Ramos (cell line): ENCODE measurements at regions not wholly inside any gene's neighbourhood (a gene's known extent, or its start where the extent isn't known, plus 50 kb on each side); places are given as distances from the start of the nearest gene placed in this dataset.

ENCODE experiments used
- in situ Hi-C: fragments of 300-500 bp; cut with MboI; formaldehyde crosslinking; loops from one replicate; pipeline ENCODE4 v1.14.3; 2022; ENCODE audit warnings: low sequenced_read_pairs; ENCODE audit not compliant: unreplicated experiment

DNA sequence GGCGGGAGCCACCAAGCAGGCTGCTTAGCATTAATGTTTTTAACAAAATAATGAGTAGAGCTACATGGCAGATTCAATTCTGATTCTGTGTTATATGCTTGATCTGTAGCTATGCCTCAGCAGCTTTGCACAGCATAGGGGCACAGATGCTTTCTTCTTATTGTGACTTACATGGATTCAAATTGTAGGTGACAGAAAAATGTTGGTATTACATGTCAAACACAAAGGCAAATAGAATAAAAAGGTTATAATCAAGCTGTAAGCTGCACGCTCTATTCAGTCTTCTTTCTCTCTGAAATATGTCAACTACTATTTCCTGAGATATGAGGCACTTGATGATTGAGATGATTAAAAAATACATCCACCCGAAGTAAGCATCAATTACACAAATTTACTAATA lies 1573.8 kb downstream of the FAM181B start:
- in situ Hi-C loops, result no loop called here

DNA sequence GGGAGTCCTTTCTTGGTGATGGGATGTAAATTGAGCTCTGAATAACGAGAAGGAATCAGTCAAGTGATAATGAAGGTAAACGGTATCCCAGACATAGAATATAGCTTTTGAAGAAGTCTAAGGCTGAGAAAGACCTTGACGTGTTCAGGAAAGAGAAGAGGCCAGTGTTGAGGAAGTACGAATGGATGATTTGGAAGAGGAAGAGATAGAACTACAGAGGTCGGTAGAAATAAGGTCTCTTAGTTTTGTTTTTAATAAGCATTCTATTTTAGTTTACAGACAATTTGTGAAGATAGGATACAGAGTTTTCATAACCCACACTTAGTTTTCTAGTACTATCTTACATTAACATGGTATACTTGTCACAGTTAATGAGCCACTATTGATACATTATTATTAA lies 1598.1 kb downstream of the FAM181B start:
- in situ Hi-C loops, result no loop called here

DNA sequence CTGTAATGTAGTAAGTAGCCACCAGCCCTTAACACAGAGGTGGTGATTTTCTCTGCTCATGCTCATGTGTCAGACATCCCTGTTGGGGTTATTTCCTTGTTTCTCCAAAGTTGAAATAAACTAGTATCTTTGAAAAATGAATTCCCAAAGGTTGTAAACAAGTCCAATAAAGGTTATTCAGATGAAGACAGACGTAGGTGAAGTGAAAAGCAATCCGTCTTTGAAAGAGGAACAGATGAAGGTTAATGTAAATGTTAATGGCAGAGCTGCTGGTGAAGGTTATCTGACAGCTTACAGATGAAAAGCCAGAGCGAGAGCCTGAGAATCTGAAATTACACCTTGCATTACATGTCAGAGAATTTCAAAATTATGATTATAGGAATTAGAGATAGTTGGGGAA lies 1604.0 kb downstream of the FAM181B start:
- in situ Hi-C loops, result no loop called here

DNA sequence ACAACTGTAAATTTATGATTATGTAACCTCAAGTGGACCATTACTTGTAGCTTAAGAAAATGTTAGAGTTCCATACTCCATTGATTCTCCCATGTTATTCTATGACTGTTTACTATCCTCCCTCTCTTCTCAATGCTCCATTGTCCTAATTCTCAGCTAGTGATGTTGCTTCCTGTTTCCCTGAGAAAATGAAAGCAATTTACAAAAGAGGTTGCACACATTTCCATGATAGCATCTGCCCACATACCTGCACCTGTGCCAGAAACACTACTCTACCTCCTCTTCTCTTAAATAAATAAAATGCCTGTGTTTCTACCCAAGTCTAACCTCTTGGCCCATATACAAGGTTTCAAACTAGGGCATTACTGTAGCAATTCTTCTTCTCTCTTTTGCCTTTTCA lies 1620.9 kb downstream of the FAM181B start:
- in situ Hi-C loops, result no loop called here

DNA sequence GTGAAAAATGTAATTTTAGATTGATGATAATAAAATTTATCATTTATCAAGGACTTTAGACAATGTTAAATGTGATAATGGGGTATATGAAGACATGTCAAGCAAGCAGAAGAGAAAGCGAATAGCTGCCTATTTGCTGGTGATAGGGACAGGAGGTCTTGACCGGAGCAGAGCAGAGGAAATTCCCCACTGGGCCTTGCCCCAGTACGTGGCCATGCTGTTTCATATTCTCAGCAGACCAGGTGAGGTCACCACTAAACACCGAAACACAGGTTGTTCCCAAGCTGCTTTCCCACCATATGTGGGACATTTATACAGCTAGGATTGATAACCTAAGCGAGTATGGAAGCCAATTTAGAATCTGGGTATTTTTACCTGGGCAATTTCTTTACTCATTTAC lies 1629.6 kb downstream of the FAM181B start:
- in situ Hi-C loops, result no loop called here

DNA sequence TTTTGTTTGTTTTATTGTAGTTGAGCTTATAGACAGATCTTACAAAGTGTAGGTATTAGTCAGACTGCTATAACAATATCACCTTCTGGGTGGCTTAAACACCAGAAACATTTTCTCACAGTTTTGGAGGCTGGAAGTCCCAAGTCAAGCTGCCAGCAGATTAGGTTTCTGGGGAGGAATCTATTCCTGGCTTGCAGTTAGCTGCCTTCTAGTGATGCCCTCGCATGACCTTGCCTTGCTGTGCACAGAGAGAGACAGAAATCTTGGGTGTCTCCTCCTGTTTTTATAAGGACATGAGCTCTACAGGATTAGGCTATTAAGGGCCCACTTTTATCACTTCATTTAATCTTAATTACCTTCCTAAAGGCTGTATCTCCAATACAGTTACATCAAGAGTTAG lies 1635.2 kb downstream of the FAM181B start:
- in situ Hi-C loops, result no loop called here

DNA sequence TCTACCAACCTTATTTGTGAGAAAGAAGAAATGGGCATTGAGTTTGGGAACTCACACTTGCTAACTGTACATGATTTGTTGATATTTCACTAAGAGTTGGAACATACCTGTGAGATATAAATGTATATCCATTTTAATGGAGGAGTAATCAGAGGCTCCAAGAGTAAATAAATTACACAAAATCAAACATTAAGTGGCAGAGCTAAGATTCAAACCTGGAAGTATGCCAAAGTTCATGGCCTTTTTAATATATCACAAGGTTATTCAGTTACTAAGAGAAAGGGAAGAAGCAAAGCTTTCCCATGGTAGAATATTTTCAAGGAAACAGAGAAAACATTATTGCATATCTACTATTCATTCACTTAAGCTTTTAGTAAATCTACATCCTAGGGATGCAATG lies 1641.1 kb downstream of the FAM181B start:
- in situ Hi-C loops, result no loop called here

DNA sequence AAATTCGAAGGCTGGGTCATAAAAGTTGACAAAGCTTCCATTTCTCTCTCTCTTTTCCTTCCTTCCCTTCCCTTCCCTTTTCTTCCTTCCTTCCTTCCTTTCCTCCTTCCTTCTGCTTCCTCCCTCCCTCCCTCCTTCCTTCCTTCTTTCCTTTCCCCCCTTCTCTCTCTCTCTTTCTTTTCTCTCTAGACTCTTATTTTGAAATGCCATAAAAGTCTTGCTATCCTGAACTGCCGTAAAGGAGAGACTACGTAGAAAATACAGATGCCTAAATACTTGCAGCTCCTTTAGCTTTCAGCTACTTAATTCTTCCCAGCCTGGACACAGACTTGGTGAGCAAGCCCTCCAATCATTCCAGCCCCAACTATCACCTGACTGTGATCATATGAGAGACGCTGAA lies 1644.4 kb downstream of the FAM181B start:
- in situ Hi-C loops, result no loop called here

DNA sequence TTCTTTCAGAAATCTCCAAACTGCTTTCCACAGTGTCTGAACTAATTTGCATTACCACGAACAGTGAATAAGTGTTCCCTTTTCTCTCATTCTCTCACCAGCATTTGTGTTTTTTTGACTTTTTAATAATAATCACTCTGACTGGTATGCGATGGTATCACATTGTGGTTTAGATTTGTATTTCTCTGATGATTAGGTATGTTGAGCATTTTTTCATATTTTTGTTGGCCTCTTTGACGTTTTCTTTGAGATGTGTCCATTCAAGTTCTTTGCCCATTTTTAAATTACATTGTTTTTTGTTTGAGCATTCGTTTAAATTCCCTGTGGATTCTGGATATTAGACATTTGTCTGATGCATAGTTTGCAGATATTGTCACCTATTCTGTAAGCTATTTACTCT lies 1639.6 kb upstream of the TENM4 start:
- in situ Hi-C loops, result no loop called here

DNA sequence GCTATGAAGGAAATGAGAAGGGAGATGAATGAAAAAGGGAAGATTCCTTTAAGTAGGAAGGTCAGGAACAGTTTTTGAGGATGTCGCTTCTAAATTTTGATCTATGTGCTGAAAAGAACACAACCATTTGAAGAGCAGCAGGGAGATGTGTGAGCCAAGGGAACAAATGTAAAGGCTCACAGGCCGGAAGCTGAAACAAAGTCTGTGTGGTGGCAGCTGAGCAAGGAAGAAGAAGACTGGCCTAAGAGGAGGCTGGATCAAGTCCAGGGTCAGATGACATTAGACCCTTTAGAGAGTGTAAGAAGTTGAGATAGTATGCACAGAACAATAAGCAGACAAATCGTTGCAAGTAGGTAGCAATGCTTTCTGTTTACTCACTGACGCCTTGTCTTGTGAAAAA lies 1631.4 kb upstream of the TENM4 start:
- in situ Hi-C loops, result no loop called here

DNA sequence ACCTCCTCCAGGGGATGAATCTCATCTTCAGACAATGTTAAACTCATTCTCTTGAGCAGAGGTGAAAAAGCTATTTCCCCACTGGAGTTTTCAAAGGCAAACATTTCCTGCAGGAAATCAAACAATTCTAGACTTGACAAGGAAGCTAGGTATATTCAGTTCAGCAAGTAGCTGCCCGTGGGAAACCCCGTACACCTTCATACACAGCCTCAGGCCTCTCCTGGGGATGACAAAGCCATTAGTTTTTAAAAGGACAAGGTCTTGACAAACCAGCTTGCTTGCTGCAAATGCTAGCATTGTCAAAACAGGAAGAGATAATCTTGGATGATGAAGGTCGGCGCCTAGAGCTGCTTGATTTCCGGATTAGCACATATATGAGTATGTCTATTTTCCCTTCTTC lies 1630.8 kb upstream of the TENM4 start:
- in situ Hi-C loops, result no loop called here

DNA sequence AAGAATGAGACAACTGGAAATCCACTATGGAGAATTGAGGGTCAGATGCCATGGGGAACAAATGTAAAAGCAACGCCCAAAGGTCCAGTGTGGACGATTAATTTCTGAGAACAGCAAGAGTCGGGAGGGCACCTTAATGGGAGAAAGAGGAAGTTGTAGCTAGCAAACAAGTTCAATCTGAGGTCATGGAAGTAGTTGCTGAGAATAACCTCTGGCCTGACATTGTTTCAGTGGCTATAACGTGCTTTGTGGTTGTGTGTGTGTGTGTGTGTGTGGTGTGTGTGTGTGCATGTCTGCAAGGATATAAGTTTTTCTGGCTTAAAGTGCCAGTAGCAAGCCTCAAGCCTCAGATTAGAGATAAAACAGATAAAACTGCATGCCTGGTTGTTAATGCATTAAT lies 1630.1 kb upstream of the TENM4 start:
- in situ Hi-C loops, result no loop called here

DNA sequence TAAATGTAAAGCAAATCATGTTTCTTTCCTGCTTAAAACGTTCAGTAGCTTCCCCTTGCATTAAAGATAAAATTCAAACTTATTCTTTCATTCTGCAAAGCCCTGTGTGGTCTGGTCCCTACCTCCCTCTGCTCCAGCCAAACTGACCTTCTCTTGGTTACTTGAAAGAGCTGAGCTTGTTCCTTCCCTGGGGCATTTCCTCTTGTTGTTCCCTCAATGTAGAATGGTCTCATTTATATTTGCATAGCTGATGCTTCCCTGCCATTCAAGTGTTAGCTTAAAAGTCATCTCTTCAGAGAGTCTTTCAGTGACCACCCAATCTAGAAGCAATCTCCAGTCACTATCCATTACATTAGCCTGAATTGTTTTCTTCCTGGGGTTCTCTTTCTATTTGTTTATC lies 1618.5 kb upstream of the TENM4 start:
- in situ Hi-C loops, result no loop called here

DNA sequence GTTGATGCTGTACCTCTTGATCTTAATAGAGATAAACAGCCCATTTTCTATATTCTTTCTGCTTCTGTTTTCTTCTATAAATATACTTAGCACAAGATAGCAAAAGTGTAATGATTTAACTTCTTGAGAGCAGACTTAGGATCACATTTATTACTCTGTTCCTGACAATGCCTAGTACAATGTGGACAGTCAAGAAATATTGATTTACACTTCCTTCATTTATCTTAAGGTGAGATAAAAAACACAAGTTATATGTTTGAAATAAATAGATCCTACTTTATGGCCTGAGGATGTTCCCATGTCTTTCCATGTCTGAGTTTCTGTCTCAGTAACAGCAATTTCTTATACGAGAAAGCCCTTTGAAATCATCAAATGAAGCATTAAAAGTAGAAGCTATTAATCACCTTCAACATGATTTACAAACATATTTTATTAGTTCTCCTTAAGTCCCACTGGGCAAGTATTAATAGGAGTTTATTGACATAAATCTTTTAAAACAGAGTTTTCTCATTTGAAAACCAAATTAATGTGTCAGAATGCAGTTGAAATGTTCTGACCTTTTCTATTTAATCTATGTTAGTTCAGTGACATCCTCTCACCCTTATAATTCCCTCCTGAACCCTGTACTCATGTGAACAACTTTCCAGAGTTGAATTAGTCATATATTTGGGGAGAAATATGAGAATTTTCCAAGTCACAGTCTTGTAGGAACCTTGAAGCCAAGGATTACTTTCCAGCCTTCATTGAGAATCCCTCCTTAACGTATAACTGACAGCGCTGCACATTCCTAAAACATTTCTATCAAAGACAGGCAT lies 1611.7 kb upstream of the TENM4 start:
- in situ Hi-C loops, result no loop called here

DNA sequence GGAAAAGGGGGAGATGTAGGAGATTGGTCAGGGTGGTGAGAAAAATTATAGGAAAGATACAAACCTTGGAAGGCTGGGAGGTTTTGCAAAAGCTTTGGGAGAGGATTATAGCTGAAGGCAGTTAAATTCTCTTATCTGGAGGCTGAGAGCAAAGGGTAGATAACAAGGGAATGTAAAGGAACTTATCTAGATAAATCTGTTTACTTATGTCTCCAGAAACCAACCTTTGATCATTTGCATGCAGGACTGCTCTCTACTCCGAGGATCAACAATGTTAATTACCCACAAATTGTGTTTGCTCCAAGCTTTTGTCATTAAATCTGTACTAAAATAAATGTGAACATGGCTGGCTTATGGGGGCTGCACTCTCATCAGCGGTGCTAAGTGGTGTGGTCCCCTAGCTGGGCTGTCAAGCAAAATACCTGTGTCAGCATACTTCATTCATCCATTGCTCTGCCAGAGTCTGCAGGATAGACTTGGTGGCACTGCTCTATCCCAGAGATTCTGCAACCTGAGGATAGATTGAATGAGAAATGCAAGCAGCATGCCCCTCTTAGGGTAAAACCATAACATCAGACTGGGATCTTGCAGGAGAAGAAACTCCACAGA lies 1599.2 kb upstream of the TENM4 start:
- in situ Hi-C loops, result no loop called here

DNA sequence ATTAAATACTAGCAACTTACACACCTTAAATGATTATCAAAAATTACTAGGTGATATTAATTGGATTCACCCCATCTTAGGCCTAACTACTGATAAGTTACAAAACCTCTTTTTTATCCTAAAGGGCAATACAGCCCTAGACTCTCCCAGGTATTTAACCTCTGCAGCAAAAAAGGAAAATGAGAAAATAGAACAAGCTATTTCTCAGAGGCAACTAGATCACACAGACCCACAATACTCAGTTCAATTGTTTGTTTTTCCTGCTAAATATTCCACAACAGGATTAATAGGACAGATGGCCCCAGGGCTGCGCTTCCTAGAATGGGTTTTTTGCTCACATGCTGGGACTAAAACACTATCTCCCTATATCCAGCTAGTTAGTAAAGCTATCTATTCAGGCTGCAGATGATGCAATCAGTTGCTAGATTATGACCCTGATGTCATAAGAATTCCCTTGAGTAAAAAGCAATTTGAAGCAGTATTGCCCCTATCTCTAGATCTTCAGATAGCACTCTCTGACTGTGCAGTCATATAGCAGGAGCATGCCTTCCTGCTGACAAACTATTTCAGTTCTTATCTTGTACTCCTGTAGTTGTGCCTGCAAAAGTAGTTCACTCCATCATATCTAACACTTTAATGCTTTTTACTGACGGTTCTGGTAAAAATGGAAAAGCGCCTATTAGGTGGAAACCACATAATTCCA lies 1595.5 kb upstream of the TENM4 start:
- in situ Hi-C loops, result no loop called here

DNA sequence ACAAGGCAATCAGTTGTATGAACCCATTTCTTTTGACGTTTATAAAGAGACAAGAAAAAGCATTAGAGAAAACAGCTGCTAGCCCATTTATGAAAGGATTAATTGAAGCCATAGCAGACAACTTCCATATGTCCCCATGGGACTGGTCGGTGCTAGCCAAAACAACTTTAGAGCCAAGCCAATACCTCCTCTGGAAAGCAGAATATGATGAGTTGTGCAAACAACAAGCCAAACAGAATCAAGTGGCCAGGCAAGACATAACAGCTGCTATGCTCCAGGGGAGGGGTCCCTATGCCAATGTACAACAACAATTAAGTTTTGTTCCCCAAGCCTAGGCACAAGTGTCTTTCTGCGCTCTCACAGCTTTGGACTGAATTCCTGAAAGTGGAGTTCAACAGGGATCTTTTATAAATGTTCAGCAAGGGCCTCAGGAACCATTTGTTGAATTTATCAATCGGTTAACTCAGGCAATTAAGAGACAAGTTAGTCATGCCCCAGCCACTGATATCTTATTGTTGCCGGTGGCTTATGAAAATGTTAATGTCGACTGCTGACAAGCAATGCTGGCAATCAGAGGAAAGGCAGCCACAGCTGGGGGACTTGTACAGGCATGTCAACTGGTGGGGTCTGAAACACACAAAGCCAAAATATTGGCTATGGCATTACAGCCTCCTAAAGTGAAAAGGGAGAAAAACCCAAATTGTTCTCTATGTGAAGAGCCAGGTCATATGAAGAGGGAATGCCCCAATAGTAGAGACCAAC lies 1593.1 kb upstream of the TENM4 start:
- in situ Hi-C loops, result no loop called here

DNA sequence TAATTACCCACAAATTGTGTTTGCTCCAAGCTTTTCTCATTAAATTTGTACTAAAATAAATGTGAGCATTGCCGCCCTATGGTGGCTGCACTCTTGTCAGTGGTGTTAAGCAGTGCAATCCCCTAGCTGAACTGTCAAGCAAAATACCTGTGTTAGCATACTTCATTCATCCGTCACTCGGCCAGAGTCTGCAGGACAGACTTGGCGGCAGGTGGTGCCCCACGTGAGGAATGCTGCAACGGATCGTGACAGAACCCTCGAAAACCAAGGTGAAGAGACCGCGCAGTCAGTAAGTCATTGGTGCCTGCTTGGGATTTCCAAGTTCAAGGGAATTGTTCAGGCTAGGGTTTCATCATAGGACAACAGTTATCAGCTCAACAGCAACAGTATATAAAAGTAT lies 1592.1 kb upstream of the TENM4 start:
- in situ Hi-C loops, result no loop called here

DNA sequence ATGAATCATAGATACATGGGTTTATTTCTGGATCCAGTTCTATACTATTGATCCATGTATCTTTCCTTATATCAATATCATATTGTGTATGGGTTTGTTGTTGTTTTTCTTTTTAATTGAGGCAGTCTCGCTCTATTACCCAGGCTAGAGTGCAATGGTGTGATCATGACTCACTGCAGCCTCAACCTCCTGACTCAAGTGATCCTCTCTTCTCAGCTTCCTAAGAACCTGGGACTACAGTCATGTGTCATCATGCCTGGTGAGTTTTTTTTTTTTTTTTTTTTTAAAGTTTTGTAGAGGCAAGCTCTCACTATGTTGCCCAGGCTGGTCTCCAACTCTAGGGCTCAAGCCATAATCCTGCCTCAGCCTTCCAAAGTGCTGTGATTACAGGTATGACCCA lies 1589.4 kb upstream of the TENM4 start:
- in situ Hi-C loops, result no loop called here

DNA sequence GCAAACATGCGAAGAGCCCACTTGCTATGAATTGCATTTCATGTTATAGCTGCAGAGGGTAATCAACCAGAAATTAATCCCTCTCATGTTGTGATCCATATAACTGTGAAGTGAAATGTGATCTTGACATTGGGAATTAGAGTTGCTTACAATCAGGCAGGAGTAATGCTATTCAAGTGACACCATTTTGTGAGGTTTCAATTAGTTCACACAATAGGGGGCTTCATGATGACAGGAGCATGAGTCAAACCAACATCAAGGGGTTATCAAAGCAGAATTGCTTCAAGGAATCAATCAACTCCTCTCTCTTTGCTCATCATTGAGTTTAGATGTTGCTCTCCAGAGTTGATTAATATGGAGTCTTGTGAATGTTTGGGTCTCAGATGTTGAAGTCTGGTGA lies 1585.2 kb upstream of the TENM4 start:
- in situ Hi-C loops, result no loop called here

DNA sequence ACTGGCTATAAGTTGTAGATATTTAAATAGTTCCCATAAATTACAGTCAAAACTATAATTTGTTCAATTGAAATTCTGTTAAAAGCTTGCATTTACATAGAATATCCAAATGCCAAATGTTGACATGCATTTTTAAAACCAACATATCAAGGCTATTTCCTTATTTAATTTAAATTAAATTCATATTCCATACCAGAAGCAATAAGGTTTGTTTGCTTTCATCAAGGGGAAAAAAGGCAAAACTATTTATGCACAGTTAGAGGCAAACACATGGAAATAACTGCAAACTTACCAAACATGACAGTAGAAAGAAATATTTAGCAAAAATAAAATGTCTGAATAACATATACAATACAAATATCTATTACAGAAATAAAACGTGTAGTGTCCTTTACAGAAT lies 1581.2 kb upstream of the TENM4 start:
- in situ Hi-C loops, result no loop called here
